HG02852 (cell line): ENCODE measurements at regions not wholly inside any gene's neighbourhood (a gene's known extent, or its start where the extent isn't known, plus 50 kb on each side); places are given as distances from the start of the nearest gene placed in this dataset.

Experiments
- ATAC-seq: cut with Tn5 transposase; IDR thresholded peaks from one replicate; pipeline ENCODE4 v1.9.1; 2021; ENCODE audit warnings: mild to moderate bottlenecking, moderate library complexity; ENCODE audit not compliant: unreplicated experiment

DNA sequence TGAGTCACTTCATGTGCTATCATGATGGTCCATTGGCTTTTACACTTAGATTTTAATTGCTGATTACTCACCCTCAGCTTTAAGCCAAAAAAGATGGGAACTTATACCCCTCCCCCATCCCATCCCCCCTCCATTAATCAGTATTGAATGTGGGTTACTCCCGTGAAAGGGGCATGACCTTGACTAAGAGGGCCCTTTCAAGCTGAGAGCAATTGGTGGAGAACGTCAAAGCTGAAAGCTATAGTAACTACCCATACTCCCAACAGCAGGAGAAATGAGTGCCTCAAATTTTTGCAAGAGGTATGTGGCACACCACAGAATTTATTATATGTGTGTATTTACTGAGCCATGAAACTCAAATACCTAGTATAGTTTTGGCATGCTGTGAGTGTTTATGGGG, 99.7 kb upstream of the CDH8 start:
- ATAC-seq, result no peak

DNA sequence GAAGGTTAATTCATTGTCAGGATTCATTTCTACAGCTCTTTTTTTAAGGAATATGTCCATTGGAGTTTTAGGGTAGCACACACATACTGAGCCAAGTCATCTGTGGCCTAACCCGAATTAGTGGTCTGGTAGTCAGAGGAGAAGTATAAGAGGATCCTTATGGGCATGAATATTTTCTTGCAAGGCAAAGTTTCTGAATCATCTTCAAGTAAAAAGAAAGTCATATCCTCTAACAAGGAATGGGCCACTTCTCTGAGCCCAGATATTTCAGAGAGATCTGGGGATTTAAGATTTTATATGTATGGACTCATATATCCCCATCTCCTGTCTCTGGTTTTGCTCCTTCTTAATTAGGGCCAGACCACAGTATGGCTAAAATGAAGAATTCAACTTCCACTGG, 99.2 kb upstream of the CDH8 start:
- no peak for ATAC-seq

DNA sequence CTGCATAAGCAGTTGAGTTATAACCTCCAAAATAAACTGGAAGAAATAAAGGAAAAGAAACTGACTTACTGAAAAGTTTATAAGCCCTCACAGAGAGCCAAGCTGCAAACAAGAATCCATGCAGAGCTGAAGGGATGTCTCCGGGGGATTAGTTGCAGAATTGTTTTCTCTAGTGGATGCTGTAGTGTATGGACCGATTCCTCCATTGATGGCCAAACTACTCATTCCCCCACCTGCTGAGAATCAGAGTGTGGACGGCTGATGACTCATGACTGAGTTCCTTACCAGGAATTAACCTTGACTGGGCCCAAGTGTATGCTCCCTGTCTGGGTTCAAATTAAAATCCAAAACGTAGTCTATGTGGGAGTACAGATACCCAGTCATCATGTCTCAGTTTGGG, 93.9 kb upstream of the CDH8 start:
- ATAC-seq, result no peak

DNA sequence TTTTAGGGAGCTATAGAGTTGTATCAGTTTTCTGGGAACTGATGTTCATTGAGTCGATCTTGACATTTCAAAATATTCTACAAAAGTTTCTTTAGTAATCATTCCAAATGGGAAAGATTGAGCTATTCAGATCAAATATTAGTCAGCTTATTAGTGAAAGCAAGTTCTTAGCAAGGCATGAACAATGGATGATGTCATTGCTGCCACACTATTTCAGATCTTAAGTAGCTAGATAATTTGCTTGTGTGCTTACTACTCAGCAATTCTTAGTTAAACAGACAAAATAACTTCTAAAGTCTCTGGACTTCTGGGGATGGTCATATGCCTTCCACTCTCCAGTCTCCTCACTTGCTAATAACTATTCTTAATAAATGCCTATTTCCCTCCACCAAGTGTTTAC, 69.0 kb upstream of the CDH8 start:
- no peak for ATAC-seq

DNA sequence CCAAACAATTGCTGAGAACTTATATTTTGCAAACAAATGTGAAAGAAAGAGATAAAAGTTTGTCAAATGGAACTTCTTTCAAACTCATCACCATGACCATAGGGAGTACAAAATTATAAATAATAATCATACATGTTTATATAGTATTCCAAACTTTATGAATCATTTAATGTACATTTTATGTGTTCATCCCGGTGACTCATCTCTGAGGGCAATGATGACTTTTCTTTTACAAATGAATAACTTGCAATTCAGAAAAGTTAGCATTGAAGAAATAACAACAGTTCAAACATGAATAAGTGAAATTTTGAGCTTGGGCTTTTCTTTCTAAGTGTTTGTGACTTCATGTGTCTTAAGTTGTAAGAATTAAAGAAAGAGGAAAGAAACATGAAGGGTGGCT, 66.3 kb upstream of the CDH8 start:
- no peak for ATAC-seq

DNA sequence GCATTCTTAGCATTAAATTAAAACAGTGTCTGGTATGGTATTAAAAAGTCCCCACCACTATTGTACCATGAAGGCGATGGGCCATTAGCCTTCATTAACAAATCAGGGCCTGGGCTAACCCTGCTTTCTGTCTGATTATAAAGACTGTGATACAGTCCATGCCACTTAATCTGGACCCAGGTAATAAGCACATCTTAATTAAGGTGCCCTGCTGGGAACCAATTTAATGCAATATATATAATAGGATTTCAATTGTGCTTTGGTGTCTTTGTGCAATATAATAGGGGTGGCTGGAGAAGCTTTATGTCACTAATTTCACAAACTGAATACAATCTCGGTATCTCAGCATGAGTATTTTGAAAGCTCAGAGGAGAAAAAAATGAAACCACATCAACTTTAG, 64.4 kb upstream of the CDH8 start:
- ATAC-seq, result no peak

DNA sequence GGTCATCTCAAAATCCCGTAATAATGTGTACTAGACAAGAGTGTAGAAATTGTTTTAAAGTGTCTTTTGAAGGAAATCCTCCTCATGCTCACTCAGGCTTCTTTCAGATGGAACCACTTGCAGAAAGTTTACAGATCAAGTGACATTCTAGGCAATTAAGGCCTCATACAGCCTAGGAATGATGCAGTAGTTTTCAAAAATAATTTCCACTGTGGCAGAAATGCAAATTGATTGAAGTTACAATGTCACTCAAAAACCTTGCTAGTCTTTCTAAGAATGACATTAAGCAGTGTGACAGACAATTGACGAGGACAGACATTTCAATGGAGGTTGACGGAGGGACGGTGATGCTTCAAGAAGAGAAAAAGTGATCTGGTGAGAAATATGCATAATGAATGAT, 53.5 kb upstream of the CDH8 start:
- no peak for ATAC-seq

DNA sequence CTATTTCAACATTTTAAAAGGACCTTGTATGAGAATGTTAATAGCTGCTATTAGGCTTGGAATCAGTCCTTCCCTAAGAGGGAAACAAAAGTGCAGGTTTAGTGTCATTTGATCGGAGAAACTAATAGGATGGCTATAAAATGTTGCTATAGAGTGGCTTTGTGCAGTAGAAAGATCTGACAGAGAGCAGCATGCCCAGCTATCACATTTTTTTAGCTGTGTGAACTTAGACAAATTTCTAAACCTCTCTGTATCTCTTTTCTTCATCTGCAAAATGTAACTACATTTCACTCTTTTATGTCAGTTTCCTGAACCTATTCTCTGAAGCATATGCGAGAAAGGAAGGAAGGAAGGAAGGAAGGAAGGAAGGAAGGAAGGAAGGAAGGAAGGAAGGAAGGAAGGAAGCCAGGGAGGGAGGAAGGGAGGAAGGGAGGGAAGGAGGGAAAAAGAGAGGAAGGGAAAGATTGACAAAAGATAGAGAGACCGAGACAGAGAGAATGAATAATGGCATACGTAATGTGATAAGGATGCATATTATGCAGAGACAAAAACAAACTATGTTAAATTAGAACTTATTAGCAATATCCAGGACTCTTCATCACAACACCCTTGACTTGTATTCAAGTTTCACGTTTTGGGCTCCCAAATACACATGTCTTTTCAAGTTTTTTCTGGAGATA, 52.6 kb upstream of the CDH8 start:
- ATAC-seq, result no peak
